ENCODE measurements at regions not wholly inside any gene's neighbourhood (a gene's known extent, or its start where the extent isn't known, plus 50 kb on each side); places are given as distances from the start of the nearest gene placed in this dataset.
"Not testable (repeated sequence)": the region's sequence is repeated elsewhere in the genome, so short reads cannot be mapped to it uniquely, and the experiment has no call there.

DNA sequence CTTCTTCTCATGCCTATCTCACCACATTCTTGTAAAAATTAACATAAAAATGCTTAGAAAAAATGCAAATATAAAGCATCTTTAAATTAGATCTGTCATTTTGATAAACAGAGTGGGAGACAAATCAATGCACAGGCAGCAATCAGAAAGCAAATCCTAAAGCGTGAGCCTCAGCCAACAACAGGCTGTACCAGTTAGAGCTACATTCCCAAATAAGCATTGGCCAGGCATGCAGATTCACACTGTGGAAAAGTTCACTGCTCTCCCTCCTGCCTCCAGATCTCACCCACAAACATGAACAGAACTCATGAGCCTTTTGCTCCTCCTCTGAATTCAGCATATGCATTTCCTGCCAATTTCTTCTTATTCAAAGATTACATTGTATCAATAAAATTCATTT, 115.2 kb upstream of the FAT3 start:
- DNase-seq, result no peak

DNA sequence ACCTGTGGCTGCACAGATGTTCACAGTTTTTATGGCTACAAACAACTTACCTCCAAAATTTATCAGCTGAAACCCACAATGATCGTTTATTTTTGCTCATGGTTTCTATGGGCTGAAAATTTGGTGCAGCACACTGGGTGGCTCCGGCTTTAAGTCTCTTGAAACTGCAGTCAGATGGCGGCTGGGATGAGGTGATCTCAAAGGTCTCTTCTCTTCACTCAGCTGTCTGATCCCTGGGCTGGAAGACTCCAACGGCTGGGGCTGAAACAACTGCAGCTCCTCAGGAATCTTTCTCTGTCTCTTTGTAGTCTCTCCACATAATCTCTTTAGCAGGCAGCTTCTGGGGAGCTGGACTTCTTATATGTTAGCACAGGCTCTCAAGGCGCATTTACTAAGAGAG, 117.3 kb upstream of the FAT3 start:
- no peak for DNase-seq

DNA sequence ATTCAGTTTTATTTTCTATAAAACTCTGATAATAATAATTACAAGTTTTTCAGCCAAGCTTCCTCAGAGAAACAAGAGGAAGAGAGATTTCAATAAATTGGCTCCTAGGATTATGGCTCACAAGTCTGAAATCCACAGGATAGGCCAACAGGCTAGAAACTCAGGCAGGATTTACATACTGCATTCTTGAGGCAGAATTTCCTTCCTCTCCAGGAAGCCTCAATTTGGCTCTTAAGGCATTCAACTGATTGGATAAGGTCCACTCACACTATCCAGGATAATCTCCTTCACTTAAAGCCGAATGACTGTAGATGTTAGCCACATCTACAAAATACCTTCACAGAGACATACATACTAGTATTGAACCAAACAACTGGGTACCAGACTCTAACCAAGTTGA, 120.3 kb upstream of the FAT3 start:
- DNase-seq, result no peak

DNA sequence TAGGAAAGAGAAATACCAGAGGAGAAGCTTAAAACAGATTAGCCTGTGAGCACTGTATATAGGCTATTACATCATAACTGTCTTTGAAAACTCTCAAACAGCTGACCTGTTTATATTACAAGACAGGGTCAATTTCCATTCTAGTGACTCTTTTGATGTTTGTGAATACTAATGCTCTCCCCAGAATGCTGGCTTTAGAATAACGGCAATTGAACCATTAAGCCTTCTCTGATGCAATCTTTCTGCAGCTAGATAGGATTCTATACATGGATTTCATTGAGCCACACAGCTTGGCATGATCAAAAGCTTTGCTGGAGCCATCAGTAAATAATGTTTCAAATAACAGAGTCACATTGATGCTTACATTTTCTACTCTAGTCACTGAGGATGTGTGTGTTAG, 122.7 kb upstream of the FAT3 start:
- no peak for DNase-seq

DNA sequence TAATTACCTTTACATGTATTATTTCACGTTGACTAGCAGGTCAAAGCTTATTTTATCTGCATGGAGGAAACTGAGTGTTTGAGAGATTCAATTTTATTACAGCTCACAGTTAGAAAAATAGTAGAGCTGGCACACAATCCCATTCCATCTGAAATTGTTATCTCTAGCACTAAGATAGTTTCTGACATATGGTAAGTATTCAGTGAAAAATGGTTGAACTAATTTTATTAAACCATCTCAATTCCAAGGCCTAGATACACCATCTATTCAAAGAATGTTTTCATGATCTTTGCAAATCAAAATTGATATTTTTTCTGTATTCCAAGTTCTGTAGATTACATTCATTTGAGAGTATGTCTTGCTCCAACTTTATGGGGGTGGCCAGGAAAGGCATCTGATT, 125.4 kb upstream of the FAT3 start:
- DNase-seq, result no peak

DNA sequence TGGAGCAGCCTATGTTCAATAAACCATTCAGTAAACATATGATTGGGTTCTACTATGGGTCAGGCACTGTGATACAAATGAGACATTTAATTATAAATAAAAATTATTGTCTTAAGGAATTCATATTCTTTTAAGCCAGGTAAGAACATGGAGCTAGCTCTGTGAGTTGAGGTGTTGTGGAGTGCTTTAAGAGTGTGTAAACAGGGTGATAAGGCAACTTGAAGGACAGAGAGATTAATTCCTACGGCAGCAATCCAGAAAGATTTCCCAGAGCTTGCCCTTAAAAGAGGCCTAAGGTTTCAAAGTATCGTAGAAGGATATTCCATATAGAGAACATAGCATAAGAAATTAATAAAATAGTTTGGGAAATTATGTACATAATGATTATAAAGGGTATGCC, 126.4 kb upstream of the FAT3 start:
- DNase-seq, result no peak

DNA sequence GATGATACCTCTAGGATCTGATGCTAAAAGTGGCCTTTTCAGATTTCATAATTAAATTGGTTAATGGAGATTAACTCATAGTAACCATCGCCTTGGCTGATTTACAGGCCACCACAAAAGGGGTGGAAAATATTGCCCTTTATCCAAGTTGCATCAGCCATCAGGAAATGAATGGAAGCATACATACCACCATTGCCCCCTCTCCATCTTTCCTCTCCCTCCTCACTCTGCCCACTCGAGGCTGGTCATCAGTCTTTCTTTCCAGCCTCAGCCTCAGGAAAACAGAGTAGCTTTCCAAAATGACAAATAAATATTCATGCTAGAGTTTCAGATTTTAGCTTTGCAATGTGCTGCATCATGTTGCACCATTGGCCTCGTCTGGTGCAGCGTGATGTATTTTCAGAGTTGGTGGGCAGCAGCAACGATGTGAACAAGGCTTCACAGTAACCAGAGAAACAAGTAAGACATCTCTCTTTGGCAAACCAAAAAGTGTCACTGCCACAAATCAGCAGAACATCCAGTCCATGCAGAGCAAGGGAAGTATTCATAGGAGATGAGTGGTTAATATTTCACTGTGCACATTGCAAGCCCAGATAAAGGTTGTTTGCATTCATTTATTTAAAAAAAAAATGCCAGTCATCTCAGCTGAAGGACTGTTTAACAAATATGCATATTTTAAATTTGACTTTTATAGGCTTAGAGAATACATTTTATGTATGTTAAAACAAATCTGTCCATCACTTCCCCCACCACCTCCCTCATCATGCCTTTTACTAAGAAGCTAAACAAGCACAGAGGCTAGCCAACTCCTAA, 136.7 kb upstream of the FAT3 start:
- no peak for DNase-seq

DNA sequence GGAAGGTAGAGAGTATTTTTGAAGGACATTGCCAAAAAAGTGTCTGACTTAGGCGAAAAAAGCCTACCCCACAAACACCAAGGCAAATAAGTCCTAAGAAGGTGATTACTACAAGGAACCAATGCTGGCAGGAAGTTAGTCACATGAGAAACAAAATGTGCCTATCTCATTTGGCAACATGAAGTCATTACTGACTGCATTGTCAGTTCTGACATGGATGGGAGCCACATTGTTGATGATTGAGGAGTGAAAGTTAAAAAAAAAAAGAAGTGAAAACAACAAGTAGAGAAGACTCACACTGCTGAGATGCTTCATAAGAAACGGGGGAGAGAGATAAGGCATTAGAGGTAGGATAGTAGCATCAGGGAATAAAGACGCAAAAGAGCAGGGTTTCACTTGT, 141.5 kb upstream of the FAT3 start:
- no peak for DNase-seq

DNA sequence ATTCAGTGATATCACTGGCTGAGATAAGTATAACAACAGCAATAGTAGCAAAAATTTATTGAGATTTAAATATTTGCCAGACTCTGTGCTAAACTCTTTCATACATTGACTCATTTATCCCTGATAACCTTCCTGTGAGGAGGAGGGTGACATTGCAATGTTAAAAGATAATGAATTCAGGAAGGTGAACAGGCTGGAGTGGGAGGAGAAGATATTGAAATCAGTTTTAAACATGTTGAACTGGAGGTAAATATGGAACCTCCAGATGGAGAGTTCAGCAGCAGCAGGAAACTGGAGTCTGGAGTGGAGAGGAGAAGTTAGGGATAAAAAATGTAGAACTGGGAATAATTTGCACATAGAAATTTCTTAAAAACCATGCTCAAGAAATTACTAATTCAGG, 142.0 kb upstream of the FAT3 start:
- DNase-seq, result no peak

DNA sequence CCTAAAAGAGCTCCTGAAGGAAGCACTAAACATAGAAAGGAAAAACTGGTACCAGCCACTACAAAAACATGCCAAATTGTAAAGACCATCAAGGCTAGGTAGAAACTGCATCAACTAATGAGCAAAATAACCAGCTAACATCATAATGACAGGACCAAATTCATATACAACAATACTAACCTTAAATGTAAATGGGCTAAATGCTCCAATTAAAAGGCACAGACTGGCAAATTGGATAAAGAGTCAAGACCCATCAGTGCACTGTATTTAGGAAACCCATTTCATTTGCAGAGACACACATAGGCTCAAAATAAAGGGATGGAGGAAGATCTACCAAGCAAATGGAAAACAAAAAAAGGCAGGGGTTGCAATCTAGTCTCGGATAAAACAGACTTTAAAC, 150.1 kb upstream of the FAT3 start:
- not testable (repeated sequence) for DNase-seq

DNA sequence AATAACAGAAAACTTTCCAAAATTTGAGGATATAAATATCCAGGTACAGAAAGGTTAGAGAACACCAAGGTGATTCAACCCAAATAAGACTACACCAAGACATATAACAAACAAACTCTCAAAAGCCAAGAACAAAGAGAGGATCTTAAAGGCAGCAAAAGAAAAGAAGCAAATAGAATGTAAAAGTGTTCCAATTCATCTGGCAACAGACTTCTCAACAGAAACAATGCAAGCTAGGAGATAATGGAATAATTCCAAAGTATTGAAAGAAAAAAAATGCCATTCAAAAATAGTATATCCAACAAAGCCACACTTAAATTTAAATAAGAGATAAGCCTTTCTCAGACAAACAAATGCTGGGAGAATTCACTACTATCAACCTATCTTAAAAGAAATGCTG, 153.0 kb upstream of the FAT3 start:
- no peak for DNase-seq

DNA sequence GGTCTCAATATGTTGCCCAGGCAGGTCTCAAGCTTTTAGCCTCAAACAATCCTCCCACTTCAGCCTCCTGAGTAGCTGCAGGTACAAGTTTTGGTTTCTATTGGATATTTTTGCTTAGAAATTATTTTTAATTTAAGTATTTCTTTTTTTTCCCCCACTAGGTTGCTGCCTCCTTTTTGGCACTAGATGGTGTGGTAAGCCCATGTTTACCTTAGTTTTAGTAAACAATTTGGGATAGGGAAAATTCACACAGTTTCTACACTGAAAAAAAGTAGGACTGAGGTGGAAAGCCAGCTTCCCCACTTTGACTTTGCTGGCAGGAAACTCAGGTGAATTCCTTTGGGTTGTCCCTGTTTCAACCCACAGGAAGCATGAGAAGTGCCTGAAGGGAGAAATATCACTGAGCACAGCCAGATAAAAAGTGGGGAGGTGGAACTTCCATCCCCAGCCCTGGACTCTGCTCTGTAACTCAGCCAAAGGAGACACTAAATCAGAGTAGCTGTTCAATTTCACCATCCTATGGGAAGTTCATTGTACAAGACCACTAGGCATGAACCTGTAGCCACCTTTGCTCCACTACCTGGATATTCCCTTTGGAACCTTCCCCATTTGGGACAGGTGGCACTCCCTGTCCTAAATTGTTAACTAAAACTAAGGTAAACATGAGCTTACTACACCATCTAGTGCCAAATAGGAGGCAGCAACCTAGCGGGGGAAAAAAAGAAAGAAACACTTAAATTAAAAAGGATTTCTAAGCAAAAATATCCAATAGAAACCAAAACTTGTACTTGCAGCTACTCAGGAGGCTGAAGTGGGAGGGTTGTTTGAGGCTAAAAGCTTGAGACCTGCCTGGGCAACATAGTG, 154.4 kb upstream of the FAT3 start:
- no peak for DNase-seq

DNA sequence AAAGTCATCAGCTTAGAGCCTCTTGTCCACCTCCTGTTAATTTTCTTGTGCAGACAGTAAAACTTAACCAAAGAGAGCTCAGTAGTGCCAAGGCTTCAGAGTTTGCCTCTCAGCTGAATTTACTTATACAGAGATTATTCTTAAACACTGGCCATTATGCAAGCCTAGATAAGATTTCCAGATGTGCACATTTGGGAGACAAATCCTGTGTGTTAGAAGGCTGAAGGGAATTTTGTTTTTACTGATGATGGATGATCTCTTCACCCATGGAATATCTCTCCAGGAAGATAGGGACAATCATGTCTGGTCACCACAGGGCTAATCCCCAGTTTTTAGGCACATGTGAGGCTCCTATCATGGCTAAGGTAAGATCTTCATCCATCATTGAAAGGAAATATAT, 157.6 kb upstream of the FAT3 start:
- no peak for DNase-seq

DNA sequence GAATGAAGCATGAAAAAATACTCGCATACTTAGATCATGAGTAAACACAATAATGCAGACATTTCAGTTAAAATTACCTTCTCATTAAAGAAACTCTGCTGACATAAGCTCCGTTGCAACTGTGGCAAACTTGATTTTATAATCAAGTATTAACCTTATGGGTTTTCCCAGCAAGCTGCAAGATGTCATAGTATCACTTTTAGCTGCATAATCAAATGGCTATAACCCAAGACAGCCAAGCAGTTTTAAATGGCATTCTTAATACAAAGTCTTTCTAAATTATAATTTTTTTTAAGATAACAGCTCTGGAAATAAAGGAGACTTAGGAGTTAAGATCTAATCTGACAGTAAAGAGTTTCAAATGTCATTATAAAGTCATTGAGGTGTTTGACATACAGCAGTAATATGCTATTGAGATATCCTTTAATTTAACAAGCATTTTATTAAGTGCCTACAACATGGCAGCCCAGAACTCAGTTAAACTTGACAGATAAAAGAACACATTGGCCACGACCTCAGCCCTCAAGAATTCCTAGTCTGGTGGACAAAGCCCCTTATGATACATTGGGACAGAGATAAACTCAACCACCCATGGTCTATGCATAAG, 163.1 kb upstream of the FAT3 start:
- no peak for DNase-seq

DNA sequence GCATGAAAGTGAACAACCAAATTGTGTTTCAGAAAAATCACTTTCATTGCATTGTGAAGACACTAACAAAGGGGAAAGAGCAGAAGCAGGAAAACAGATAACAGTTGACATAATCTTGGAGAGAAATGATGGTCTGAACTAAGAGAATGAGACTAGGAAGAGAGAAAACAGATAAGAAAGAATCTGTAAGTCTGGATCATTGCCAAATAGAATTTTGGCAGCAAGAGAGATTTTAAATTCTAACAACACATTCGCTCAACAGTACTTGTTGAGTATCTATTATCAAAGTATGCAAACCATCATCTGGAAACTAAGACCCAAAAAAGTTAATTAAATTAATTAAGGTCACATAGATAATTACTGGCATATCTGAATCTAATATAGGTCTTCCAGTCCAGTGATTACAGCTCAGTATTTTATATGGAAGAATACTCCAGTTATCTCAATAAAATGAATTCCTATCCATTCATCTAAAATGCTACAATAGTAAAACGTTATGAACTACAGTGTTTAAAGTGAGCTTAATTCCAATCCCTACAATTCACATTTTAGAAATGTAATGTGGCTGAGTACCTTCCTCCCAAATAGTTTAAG, 166.7 kb upstream of the FAT3 start:
- DNase-seq, result no peak

DNA sequence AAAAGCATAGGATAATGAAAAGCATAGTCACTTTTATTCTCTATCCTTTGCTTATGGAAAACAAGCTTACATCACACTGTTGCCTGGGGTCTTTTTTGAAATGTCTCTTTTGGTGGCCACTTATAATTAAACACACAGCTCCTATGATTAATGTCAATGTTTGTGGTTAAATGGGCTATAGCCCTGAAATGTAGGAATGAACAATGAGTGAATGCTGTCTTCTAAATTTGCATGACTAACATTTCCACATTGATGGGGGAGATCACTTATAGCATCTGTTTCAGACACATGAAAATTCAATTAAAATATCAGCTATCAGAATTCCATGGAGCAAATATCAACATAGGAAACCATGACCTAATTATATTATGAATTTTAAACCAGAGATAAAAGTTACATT, 171.4 kb upstream of the FAT3 start:
- no peak for DNase-seq

DNA sequence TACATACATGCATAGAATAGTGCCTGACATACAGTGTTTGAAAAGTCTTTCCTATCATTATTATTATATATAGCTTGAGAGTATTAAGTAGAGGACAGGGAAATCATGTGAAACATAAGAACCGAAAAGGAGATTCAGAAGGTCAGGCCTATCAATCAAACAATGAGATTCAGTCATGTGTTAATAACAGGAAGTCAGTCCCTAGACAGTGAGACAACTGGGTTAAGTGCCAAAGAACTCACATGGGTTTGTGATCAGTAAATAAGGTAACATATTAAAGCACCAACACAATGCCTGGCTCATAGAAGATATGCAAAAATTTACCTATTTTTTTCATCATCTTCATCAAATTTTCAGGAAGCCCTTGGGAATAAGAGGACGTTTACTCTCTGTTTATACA, 174.3 kb upstream of the FAT3 start:
- DNase-seq, result no peak

DNA sequence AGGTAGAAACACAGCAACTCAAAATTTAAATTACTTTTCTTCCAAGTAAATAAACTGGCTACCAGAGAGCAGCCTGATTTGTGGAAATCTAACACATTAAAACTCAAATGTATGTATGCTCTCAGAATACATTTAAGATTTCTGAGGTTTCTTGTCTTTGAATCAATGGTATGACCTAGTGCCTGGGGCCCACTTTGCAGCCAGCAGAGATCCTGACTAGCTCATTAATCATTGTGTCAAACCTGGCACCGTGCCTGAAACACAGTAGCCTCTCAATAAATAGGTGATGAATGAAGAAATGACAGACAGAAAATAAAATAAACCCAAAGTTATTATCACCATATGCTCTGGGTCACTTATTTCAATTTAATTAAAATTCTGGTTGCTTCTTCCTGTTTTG, 176.2 kb upstream of the FAT3 start:
- no peak for DNase-seq

DNA sequence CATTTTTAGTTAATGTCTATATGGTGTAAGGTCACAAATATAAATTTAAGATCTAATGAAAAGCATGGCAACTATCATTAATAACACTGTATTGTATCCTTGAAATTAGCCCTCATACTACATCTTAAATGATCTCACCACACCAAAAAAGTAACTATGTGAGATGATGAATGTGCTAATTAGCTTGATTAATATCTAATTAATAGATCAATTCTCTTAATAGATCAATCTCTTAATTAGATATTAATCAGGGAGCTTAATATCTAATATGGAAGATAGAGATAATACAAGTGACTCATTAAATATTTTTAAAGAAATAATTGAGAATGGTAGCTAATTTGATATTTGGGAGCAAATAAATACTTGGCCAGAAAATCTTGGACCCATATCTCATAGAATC, 178.5 kb upstream of the FAT3 start:
- no peak for DNase-seq

DNA sequence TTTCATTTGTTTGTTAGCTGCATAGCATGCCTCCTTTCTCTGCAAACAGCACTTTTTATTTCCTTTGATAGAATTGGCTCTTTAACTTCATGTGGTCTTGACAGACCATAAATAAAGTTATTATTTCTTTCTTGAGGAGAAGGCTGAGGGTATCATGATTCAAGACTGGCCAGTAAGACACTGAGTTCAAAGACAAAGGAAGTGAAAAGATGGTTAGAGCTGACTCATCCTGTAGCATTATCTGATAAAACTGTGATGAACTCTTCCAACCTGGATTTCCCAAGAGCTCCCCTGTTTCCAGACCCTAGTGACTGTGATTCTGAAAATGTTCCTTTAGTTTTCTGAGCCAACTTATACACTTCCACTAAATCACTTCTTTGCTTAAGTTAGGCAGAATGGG, 179.3 kb upstream of the FAT3 start:
- no peak for DNase-seq

DNA sequence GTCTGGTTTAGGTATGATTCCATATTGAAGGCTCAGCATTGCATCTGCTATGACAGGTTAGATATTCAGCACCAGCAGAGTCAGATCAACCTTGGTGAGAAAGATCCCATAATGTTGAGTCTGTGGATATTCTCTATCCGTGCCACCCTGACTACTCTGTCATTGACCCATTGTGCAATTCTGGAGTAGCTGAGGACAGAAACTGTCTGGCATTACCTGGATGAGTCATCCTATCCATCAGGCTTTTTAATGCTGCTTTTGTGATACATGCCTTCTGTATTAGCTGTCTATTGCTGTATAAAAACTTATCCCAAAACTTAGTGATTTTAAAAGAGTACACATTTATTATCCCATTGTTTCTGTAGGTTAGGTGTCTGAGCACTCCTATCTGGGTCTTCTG, 189.1 kb upstream of the FAT3 start:
- DNase-seq, result no peak

DNA sequence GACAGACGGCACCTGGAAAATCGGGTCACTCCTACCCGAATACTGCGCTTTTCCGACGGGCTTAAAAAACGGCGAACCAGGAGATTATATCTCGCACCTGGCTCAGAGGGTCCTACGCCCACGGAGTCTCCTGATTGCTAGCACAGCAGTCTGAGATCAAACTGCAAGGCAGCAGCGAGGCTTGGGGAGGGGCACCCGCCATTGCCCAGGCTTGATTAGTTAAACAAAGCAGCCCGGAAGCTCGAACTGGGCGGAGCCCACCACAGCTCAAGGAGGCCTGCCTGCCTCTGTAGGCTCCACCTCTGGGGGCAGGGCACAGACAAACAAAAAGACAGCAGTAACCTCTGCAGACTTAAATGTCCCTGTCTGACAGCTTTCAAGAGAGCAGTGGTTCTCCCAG, 197.5 kb upstream of the FAT3 start:
- not testable (repeated sequence) for DNase-seq

DNA sequence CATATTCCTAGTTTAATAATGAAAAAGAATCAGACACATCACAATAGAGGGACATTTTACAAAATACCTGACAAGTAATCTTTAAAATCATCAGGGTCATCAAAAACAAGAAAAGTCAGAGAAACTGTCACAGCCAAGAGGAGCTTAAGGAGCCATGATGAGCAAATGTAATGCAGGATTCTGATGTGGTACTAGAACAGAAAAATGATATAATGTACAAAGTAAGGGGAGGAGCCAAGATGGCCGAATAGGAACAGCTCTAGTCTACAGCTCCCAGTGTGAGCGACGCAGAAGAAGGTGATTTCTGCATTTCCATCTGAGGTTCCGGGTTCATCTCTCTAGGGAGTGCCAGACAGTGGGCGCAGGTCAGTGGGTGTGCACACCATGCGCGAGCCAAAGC, 198.0 kb upstream of the FAT3 start:
- DNase-seq, result no peak

DNA sequence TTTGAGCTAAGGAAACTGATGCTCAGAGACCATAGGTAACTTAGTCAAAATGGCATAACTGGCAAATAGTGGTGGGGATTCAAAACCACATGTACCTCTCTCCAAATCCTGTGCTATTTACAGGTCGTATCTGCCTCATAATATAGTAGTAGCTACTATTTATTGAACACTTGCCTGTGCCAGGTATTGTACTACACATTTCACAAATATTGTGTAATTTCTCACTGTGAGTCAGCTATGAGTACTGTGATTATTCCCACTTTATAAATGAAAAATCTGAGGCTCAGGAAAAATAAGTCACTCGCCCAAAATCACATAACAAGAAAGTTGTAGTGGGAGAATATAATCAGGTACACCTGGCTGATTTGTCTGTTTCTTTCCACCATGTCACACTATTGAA, 199.8 kb upstream of the FAT3 start:
- DNase-seq, result no peak
